ENCODE measurements at regions not wholly inside any gene's neighbourhood (a gene's known extent, or its start where the extent isn't known, plus 50 kb on each side); places are given as distances from the start of the nearest gene placed in this dataset.

GRCh38 chr22:27576815-27577573, 224.6 kb downstream of the MN1 start:
- TF ChIP-seq, protein P1, sequence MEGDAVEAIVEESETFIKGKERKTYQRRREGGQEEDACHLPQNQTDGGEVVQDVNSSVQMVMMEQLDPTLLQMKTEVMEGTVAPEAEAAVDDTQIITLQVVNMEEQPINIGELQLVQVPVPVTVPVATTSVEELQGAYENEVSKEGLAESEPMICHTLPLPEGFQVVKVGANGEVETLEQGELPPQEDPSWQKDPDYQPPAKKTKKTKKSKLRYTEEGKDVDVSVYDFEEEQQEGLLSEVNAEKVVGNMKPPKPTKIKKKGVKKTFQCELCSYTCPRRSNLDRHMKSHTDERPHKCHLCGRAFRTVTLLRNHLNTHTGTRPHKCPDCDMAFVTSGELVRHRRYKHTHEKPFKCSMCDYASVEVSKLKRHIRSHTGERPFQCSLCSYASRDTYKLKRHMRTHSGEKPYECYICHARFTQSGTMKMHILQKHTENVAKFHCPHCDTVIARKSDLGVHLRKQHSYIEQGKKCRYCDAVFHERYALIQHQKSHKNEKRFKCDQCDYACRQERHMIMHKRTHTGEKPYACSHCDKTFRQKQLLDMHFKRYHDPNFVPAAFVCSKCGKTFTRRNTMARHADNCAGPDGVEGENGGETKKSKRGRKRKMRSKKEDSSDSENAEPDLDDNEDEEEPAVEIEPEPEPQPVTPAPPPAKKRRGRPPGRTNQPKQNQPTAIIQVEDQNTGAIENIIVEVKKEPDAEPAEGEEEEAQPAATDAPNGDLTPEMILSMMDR (conservative IDR thresholded peaks at IDR 0.05; ENCODE audit: control insufficient read depth, insufficient read depth, low read depth, low read length) = no peak
- H3K4me3 ChIP-seq (ENCODE audit: control insufficient read depth, low read depth, low read length) = no peak overlapping the region
- DNase-seq (ENCODE audit: low read depth) = no peak

GRCh38 chr22:27577574-27577969, 224.0 kb downstream of the MN1 start:
- TF ChIP-seq, protein P1 (conservative IDR thresholded peaks at IDR 0.05; ENCODE audit: control insufficient read depth, insufficient read depth, low read depth, low read length) = no peak
- DNase-seq (ENCODE audit: low read depth) = no peak
- H3K4me3 ChIP-seq (ENCODE audit: control insufficient read depth, low read depth, low read length) = no peak overlapping the region

- TF ChIP-seq, protein P1 (conservative IDR thresholded peaks at IDR 0.05; ENCODE audit: control insufficient read depth, insufficient read depth, low read depth, low read length) = no peak
- H3K4me3 ChIP-seq (ENCODE audit: control insufficient read depth, low read depth, low read length) = no peak overlapping the region
- no peak for DNase-seq (ENCODE audit: low read depth)
These were observed 222.5 kb downstream of the MN1 start for GRCh38 chr22:27578937-27579617.

GRCh38 chr22:27580311-27580897, 221.2 kb downstream of the MN1 start:
- TF ChIP-seq, protein P1 (conservative IDR thresholded peaks at IDR 0.05; ENCODE audit: control insufficient read depth, insufficient read depth, low read depth, low read length) = no peak
- no peak overlapping the region for H3K4me3 ChIP-seq (ENCODE audit: control insufficient read depth, low read depth, low read length)
- peak; percentile 6 for DNase-seq (ENCODE audit: low read depth)

DNA sequence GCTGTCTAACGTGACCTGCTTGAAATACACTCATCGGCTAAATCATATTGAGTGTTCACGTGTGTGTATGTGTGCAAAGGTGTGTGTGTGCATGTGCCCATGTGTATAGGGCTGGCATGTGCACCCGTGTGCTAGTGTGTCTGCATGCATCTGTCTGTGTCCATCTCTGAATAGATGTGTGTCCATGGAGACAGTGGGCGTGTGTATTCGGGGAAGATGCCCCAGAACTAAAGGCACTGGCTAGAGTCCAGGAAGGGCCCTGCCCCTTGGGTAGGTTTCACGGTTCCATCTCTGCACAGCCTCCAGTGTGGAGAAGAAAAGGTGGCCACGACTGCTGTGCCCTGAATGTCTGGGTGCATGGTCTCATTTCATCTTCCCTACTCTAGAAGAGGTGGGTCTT, 220.3 kb downstream of the MN1 start:
- H3K4me3 ChIP-seq (ENCODE audit: control insufficient read depth, low read depth, low read length) = no peak overlapping the region
- TF ChIP-seq, protein P1 (conservative IDR thresholded peaks at IDR 0.05; ENCODE audit: control insufficient read depth, insufficient read depth, low read depth, low read length) = no peak
- DNase-seq (ENCODE audit: low read depth) = no peak

DNA sequence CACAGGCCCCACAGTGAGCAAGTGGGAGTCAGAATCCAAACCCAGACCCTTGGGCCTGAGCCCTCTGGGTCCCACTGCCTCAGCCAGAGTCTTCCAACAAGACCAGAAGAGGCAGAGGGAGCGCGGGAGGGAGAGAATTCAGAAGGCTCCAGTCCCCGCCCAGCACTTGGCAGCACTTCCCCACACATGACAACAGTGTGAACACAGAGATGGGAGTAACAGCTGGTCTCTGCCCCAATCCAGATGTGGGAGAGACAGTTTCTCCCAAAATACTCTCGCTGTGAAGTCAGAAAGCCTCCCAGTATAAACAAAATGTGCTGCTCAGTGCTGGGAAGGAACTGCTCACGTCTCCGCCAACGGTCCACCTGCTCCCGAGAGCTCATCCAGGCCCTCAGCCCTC, 219.9 kb downstream of the MN1 start:
- H3K4me3 ChIP-seq (ENCODE audit: control insufficient read depth, low read depth, low read length) = no peak overlapping the region
- TF ChIP-seq, protein P1 (conservative IDR thresholded peaks at IDR 0.05; ENCODE audit: control insufficient read depth, insufficient read depth, low read depth, low read length) = no peak
- DNase-seq (ENCODE audit: low read depth) = peak; percentile 76

Measured in fibroblast of mammary gland (primary cell).